NOMO-1 treated with dmso at 0.1 percent for 144 hours (cell line): ENCODE measurements at regions not wholly inside any gene's neighbourhood (a gene's known extent, or its start where the extent isn't known, plus 50 kb on each side); places are given as distances from the start of the nearest gene placed in this dataset.

ENCODE experiments used
- DNase-seq: peaks from one replicate; lab custom pipeline; 2025; ENCODE audit not compliant: unreplicated experiment; lab: John Stamatoyannopoulos, UW

GRCh38 chr18:44186001-44186400, 494.7 kb upstream of the SETBP1 start:
- DNase-seq, result no peak

- DNase-seq, result no peak
Observed at GRCh38 chr18:44187090-44187489, 493.6 kb upstream of the SETBP1 start.

GRCh38 chr18:44195394-44196140, 485.1 kb upstream of the SETBP1 start:
- no peak for DNase-seq

GRCh38 chr18:44197832-44198611, 482.7 kb upstream of the SETBP1 start:
- DNase-seq, result no peak

GRCh38 chr18:44198612-44199284, 481.9 kb upstream of the SETBP1 start:
- no peak for DNase-seq

GRCh38 chr18:44213293-44213692, 467.4 kb upstream of the SETBP1 start:
- no peak for DNase-seq

GRCh38 chr18:44214396-44214795, 466.3 kb upstream of the SETBP1 start:
- no peak for DNase-seq

- DNase-seq, result no peak
Observed at GRCh38 chr18:44216169-44216568, 464.5 kb upstream of the SETBP1 start.

- DNase-seq, result no peak
Observed at GRCh38 chr18:44227501-44227900, 453.2 kb upstream of the SETBP1 start.

GRCh38 chr18:44229693-44230108, 451.0 kb upstream of the SETBP1 start:
- no peak for DNase-seq

GRCh38 chr18:44231936-44232335, 448.8 kb upstream of the SETBP1 start:
- DNase-seq, result no peak

- no peak for DNase-seq
Observed at GRCh38 chr18:44232500-44232899, 448.2 kb upstream of the SETBP1 start.

GRCh38 chr18:44238454-44238853, 442.2 kb upstream of the SETBP1 start:
- no peak for DNase-seq

GRCh38 chr18:44238911-44239310, 441.8 kb upstream of the SETBP1 start:
- no peak for DNase-seq

GRCh38 chr18:44241020-44241419, 439.7 kb upstream of the SETBP1 start:
- no peak for DNase-seq

- no peak for DNase-seq
Observed at GRCh38 chr18:44245019-44245418, 435.7 kb upstream of the SETBP1 start.

- DNase-seq, result no peak
Observed at GRCh38 chr18:44246001-44246400, 434.7 kb upstream of the SETBP1 start.

GRCh38 chr18:44258086-44258485, 422.6 kb upstream of the SETBP1 start:
- no peak for DNase-seq

GRCh38 chr18:44258576-44258975, 422.1 kb upstream of the SETBP1 start:
- no peak for DNase-seq

- DNase-seq, result no peak
Observed at GRCh38 chr18:44259610-44260009, 421.1 kb upstream of the SETBP1 start.

GRCh38 chr18:44265437-44265836, 415.3 kb upstream of the SETBP1 start:
- no peak for DNase-seq

GRCh38 chr18:44273298-44273697, 407.4 kb upstream of the SETBP1 start:
- DNase-seq, result no peak
